Muscle layer of colon (tissue), 2 donors: ENCODE measurements at regions not wholly inside any gene's neighbourhood (a gene's known extent, or its start where the extent isn't known, plus 50 kb on each side); places are given as distances from the start of the nearest gene placed in this dataset.
"Not testable (repeated sequence)": the region's sequence is repeated elsewhere in the genome, so short reads cannot be mapped to it uniquely, and the experiment has no call there.

ENCODE experiments used
- H3K27ac ChIP-seq: one replicate; pipeline ENCODE4 v1.7.0; 2013; ENCODE audit warnings: low read depth, mild to moderate bottlenecking, low read length, moderate library complexity
- H3K27me3 ChIP-seq, 2 donors: one replicate each; pipeline ENCODE4 v1.7.0; 2013; ENCODE audit warnings: low read length in 2 of 2, mild to moderate bottlenecking in 2 of 2; ENCODE audit not compliant: insufficient read depth in 2 of 2, control insufficient read depth in 1 of 2
- H3K36me3 ChIP-seq: one replicate; pipeline ENCODE4 v1.7.0; 2013; ENCODE audit warnings: mild to moderate bottlenecking, low read length; ENCODE audit not compliant: insufficient read depth
- H3K4me1 ChIP-seq: one replicate; pipeline ENCODE4 v1.7.0; 2013; ENCODE audit warnings: mild to moderate bottlenecking, low read length; ENCODE audit not compliant: insufficient read depth
- H3K4me3 ChIP-seq, 2 donors: one replicate each; pipeline ENCODE4 v1.7.0; 2013; ENCODE audit warnings: low read length in 2 of 2, low read depth in 1 of 2, mild to moderate bottlenecking in 1 of 2, moderate library complexity in 1 of 2
- H3K9ac ChIP-seq: one replicate; pipeline ENCODE4 v1.7.0; 2013; ENCODE audit warnings: low read length
- H3K9me3 ChIP-seq: one replicate; pipeline ENCODE4 v1.7.0; 2013; ENCODE audit warnings: mild to moderate bottlenecking, low read length
- donor health status: abdominal sarcoma.
- donor health status: Adenocarcinoma of cecum.

GRCh38 chr5:26538226-26538625, 500.2 kb downstream of the CDH9 start:
- Histone ChIP-seq H3K27me3 (no peaks in the 10 kb centered on the region), H3K9ac (no peak overlapping the region), H3K4me1 (no peaks in the 10 kb centered on the region), H3K9me3 (no peaks in the 10 kb centered on the region), H3K4me3 (no peak overlapping the region), H3K36me3 (no peaks in the 10 kb centered on the region), H3K27ac (no peak overlapping the region)

GRCh38 chr5:26535215-26535614, 503.2 kb downstream of the CDH9 start:
- no peaks in the 10 kb centered on the region for H3K4me1 ChIP-seq
- no peak overlapping the region for H3K9ac ChIP-seq
- H3K9me3 ChIP-seq: no peaks in the 10 kb centered on the region
- no peak overlapping the region for H3K4me3 ChIP-seq
- no peaks in the 10 kb centered on the region for H3K36me3 ChIP-seq
- no peaks in the 10 kb centered on the region for H3K27me3 ChIP-seq
- H3K27ac ChIP-seq: no peak overlapping the region

- H3K27ac ChIP-seq: no peak overlapping the region
- H3K9me3 ChIP-seq: no peaks in the 10 kb centered on the region
- H3K36me3 ChIP-seq: no peaks in the 10 kb centered on the region
- no peak overlapping the region for H3K4me3 ChIP-seq
- H3K27me3 ChIP-seq: no peaks in the 10 kb centered on the region
- H3K4me1 ChIP-seq: no peaks in the 10 kb centered on the region
- no peak overlapping the region for H3K9ac ChIP-seq
Observed at GRCh38 chr5:26530305-26530704, 508.1 kb downstream of the CDH9 start.

GRCh38 chr5:26519245-26519644, 519.1 kb downstream of the CDH9 start:
- H3K4me3 ChIP-seq: no peak overlapping the region
- no peaks in the 10 kb centered on the region for H3K9me3 ChIP-seq
- H3K27me3 ChIP-seq: no peaks in the 10 kb centered on the region
- no peaks in the 10 kb centered on the region for H3K36me3 ChIP-seq
- H3K4me1 ChIP-seq: no peaks in the 10 kb centered on the region
- H3K9ac ChIP-seq: no peak overlapping the region
- H3K27ac ChIP-seq: no peak overlapping the region

- Histone ChIP-seq H3K36me3 (no peaks in the 10 kb centered on the region), H3K27me3 (no peaks in the 10 kb centered on the region), H3K9ac (no peak overlapping the region), H3K27ac (no peak overlapping the region), H3K4me1 (no peaks in the 10 kb centered on the region), H3K9me3 (no peaks in the 10 kb centered on the region), H3K4me3 (no peak overlapping the region)
Observed at GRCh38 chr5:26518065-26518464, 520.3 kb downstream of the CDH9 start.

GRCh38 chr5:26498972-26499371, 539.4 kb downstream of the CDH9 start:
- H3K4me3 ChIP-seq: no peak overlapping the region
- no peak overlapping the region for H3K9ac ChIP-seq
- H3K27ac ChIP-seq: no peak overlapping the region
- H3K4me1 ChIP-seq: no peaks in the 10 kb centered on the region
- H3K36me3 ChIP-seq: no peaks in the 10 kb centered on the region
- H3K27me3 ChIP-seq: no peaks in the 10 kb centered on the region
- no peaks in the 10 kb centered on the region for H3K9me3 ChIP-seq

GRCh38 chr5:26495437-26495836, 542.9 kb downstream of the CDH9 start:
- H3K27me3 ChIP-seq: no peaks in the 10 kb centered on the region
- H3K4me1 ChIP-seq: no peaks in the 10 kb centered on the region
- H3K36me3 ChIP-seq: no peaks in the 10 kb centered on the region
- H3K4me3 ChIP-seq: no peak overlapping the region
- no peaks in the 10 kb centered on the region for H3K9me3 ChIP-seq
- H3K27ac ChIP-seq: no peak overlapping the region
- no peak overlapping the region for H3K9ac ChIP-seq

- Histone ChIP-seq H3K4me3 (no peak overlapping the region), H3K36me3 (no peaks in the 10 kb centered on the region), H3K4me1 (no peaks in the 10 kb centered on the region)
Observed at GRCh38 chr5:26492906-26493459, 545.4 kb downstream of the CDH9 start.

GRCh38 chr5:26487553-26487952, 550.8 kb downstream of the CDH9 start:
- Histone ChIP-seq H3K27me3 (no peaks in the 10 kb centered on the region), H3K36me3 (no peaks in the 10 kb centered on the region), H3K9me3 (no peaks in the 10 kb centered on the region), H3K4me1 (no peaks in the 10 kb centered on the region), H3K4me3 (no peak overlapping the region), H3K9ac (no peak overlapping the region), H3K27ac (no peak overlapping the region)

More at GRCh38 chr5:26492906-26493459, 545.4 kb downstream of the CDH9 start:
- no peak overlapping the region for H3K27ac ChIP-seq
- no peaks in the 10 kb centered on the region for H3K27me3 ChIP-seq
- H3K9me3 ChIP-seq: no peaks in the 10 kb centered on the region
- H3K9ac ChIP-seq: no peak overlapping the region

- Histone ChIP-seq H3K4me3 (no peak overlapping the region), H3K9me3 (no peaks in the 10 kb centered on the region), H3K9ac (no peak overlapping the region), H3K4me1 (no peaks in the 10 kb centered on the region), H3K36me3 (no peaks in the 10 kb centered on the region), H3K27me3 (no peaks in the 10 kb centered on the region), H3K27ac (no peak overlapping the region)
Observed at GRCh38 chr5:26486631-26487030, 551.8 kb downstream of the CDH9 start.

GRCh38 chr5:26485146-26485860, 553.1 kb downstream of the CDH9 start:
- H3K4me3 ChIP-seq, H3K27ac ChIP-seq, H3K27me3 ChIP-seq, H3K36me3 ChIP-seq, H3K9me3 ChIP-seq, H3K9ac ChIP-seq, H3K4me1 ChIP-seq: not testable (repeated sequence)

GRCh38 chr5:26482810-26483375, 555.5 kb downstream of the CDH9 start:
- H3K4me3 ChIP-seq: peak overlapping the region in 1 of 2 donors; percentile 55
- no peaks in the 10 kb centered on the region for H3K36me3 ChIP-seq
- no peaks in the 10 kb centered on the region for H3K9me3 ChIP-seq
- no peak overlapping the region for H3K9ac ChIP-seq
- H3K4me1 ChIP-seq: no peaks in the 10 kb centered on the region
- H3K27me3 ChIP-seq: no peaks in the 10 kb centered on the region
- H3K27ac ChIP-seq: no peak overlapping the region
